ENCODE measurements at regions not wholly inside any gene's neighbourhood (a gene's known extent, or its start where the extent isn't known, plus 50 kb on each side); places are given as distances from the start of the nearest gene placed in this dataset.

GRCh38 chr2:15845737-15846405 lies 94.5 kb upstream of the MYCN start:
- no peak for FAIRE-seq

- FAIRE-seq, result no peak
Measured at GRCh38 chr2:15846626-15847025, 93.7 kb upstream of the MYCN start.

DNA sequence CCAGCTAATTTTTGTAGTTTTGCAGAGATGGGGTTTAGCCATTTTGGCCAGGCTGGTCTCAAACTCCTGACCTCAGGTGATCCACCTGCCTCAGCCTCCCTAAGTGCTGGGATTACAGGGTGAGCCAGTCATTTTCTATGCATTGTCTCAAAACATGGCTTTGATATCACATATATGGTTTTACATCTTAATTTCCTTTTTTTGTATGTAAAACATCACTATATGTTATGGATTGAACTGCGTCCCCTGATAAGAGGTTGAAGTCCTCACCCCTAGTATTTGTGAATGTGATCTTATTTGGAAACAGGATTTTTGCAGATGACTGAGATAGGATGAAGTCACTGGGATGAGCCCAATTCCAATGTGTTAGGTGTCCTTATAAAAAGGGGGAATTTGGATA lies 89.8 kb upstream of the MYCN start:
- no peak for FAIRE-seq

- FAIRE-seq, result no peak
Measured at GRCh38 chr2:15851076-15851693, 89.2 kb upstream of the MYCN start.

DNA sequence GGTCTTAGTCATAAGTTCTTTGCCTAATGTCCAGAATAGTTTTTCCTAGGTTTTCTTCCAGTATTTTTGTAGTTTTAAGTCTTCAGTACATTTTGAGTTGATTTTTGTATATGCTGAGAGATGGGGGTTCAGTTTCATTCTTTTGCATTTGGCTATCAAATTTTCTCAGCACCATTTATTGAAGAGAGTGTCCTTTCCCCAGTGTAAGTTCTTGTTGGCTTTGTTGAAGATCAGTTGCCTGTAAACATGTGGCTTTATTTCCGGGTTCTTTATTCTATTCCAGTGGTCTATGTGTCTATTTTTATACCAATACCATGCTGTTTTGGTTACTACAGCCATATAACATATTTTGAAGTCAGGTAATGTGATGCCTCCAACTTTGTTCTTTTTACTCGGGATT lies 87.5 kb upstream of the MYCN start:
- FAIRE-seq, result no peak

- no peak for FAIRE-seq
Measured at GRCh38 chr2:15853903-15854302, 86.4 kb upstream of the MYCN start.

GRCh38 chr2:15855766-15856260 lies 84.5 kb upstream of the MYCN start:
- FAIRE-seq, result no peak

GRCh38 chr2:15856318-15856717 lies 84.0 kb upstream of the MYCN start:
- FAIRE-seq, result no peak

GRCh38 chr2:15858466-15858865 lies 81.9 kb upstream of the MYCN start:
- FAIRE-seq, result no peak

GRCh38 chr2:15860051-15860663 lies 80.2 kb upstream of the MYCN start:
- FAIRE-seq, result no peak

- FAIRE-seq, result no peak
Measured at GRCh38 chr2:15860760-15861159, 79.6 kb upstream of the MYCN start.

DNA sequence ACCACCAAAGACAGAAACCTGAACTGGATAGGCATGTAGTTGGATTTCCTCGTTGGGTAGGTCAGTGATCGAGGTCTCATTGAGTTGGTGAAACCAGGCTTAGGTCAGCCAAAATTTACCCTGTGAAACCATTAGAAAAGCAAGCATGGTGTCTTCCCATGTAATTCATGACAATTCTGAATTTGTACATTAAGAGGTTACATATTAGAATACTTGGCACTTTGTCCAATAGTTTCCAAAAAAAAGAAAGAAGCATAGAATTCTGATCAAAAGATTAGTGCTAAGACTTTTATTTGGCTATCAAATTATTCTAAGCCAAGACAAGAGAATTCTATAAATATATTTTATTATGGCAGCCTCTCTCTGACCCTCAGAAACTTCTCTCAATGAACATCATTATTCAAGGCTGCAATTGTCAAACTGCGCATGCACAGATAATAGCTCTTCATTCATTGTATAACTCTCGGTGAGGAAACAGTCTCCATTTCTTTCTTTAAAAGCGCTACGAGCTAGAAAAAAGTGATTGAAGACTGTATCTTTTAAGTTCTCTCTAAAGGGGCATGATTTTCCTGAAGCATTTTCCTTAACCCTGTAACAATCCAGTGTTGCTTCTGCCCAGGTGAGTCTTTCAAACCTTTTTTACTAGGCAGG lies 79.1 kb upstream of the MYCN start:
- no peak for FAIRE-seq

GRCh38 chr2:15861898-15862297 lies 78.5 kb upstream of the MYCN start:
- FAIRE-seq, result no peak

- no peak for FAIRE-seq
Measured at GRCh38 chr2:15863089-15863488, 77.3 kb upstream of the MYCN start.

GRCh38 chr2:15863494-15864175 lies 76.7 kb upstream of the MYCN start:
- no peak for FAIRE-seq

- FAIRE-seq, result no peak
Measured at GRCh38 chr2:15864176-15864769, 76.1 kb upstream of the MYCN start.

GRCh38 chr2:15865923-15866322 lies 74.4 kb upstream of the MYCN start:
- FAIRE-seq, result no peak

GRCh38 chr2:15866563-15867193 lies 73.7 kb upstream of the MYCN start:
- FAIRE-seq, result no peak

DNA sequence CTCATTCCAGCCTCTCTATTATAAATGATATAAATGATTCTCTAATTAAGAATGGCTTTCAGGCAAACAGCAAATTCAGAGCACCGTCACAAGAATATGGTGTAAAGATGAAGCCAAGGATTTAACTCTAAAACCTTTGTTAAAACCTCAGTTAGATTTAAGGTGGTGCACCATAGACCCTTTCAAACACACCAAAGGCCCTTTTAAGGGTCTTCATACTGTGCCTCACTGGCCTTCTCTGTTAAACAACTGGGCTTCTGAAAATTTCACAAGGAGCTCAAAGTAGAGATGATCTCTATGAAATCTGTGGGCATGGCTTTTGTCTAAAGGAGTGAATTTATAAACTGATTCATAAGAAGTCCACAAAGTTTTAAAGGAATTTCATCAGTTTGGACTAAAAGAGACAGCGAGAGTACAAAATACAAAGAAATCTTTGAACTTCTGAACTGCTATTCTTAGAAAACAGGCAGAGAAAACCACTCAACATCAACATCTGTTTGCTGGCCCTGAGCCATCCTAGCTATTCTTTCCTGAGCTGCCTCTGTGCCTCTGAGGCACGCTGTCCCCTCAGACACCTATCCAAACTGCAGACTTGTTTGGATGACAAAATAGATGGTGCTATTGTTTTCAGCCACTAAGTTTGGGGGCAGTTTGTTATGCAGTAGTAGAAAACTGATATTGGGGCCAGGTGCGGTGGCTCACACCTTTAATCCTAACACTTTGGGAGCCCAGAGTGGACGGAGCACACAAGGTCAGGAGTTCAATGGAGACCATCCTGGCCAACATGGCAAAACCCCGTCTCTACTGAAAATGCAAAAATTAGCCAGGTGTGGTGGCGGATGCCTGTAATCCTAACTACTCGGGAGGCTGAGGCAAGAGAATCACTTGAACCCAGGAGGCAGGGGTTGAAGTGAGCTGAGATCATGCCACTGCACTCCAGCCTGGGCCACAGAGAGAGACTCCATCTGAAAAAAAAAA lies 72.9 kb upstream of the MYCN start:
- no peak for FAIRE-seq

DNA sequence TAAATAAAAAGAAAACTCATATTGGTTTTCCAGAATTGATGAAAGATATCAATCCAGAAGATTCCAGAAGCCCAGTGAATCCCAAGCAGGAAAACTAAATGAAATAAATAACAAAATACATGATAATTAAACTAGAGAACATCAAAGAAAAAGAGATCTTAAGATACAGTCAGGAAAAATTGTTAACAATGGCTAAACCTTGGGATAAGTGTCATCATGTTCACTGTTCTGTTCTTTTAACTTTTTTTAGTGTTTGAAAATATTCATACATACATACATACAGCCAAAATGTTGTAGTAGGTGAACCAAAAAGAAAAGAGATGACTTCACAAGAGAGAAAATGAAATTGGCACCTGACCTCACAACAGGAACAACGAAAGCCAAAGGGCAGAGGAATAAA lies 72.2 kb upstream of the MYCN start:
- no peak for FAIRE-seq

- FAIRE-seq, result no peak
Measured at GRCh38 chr2:15868704-15869103, 71.6 kb upstream of the MYCN start.
